ENCODE measurements at regions not wholly inside any gene's neighbourhood (a gene's known extent, or its start where the extent isn't known, plus 50 kb on each side); places are given as distances from the start of the nearest gene placed in this dataset.

DNA sequence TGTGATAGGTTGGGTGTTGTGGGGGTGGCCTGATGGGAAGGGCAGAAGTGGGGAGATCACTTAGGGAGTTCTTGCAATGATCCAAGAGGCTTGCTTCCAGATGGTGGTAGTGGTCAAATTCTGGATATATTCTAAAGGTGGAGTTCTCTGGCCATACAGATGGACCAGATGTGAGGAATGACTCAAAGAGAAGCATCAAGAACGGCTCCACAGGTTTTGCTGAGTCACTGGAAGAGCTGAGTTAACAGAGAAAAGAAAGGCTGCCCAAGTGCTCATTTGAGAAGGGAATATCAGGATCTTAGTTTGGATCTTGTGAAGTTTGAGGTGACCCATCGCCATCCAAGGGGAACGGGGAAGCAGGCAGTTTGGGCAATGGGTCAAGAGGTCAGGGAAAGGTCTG is 192.9 kb upstream of the GALNT2 start:
- TF ChIP-seq CTCF (IDR thresholded peaks at IDR 0.05; ENCODE audit: insufficient read depth, low read length) = no peak
- H3K4me3 ChIP-seq (ENCODE audit: low read depth, low read length) = no peak overlapping the region
- DNase-seq (ENCODE audit: low read depth) = no peak

DNA sequence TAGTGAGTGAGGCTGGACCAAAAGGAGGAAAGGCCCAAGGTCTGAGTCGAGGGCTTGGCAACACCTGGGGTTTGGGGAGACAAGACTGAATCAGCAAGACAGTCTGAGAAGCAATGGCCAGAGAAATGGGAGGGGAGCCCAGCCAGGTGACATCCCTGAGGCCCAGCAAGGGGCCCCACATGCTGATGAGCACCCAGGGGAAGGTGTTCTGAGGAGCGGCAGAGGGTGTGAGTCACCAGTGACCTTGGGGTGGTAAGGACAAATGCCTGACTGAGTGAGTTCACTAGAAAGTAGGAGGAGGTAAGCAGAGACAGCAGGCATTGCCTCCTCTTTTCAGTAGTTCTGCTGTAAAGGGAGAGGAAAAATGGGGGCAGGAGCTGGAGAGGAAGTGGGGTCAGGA is 192.4 kb upstream of the GALNT2 start:
- TF ChIP-seq CTCF (IDR thresholded peaks at IDR 0.05; ENCODE audit: insufficient read depth, low read length) = no peak
- DNase-seq (ENCODE audit: low read depth) = no peak

GRCh38 chr1:229875086-229875485 is 192.0 kb upstream of the GALNT2 start:
- no peak for DNase-seq (ENCODE audit: low read depth)
- TF ChIP-seq CTCF (IDR thresholded peaks at IDR 0.05; ENCODE audit: insufficient read depth, low read length) = no peak

More for the DNA sequence above, 192.4 kb upstream of the GALNT2 start:
- H3K4me3 ChIP-seq (ENCODE audit: low read depth, low read length) = no peak overlapping the region

DNA sequence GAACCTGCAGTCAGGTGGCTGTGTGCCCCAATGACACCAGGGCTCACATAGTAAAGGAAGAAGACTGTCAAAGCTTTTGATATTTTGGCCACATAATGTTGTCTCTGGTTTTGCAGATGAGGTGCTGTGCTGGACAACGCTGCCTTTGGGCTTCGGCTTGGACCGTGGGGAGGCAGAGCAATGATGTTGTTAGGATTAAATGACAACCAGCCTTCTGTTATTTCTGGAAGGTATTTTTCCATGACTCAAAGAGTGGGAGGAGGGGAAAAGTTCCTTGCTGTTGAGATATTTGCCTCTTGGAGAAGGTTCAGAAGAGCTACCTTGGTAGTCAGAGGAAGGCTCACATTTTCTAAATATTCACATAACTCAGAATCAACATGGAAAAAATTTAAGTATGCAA is 187.3 kb upstream of the GALNT2 start:
- no peak for TF ChIP-seq CTCF (IDR thresholded peaks at IDR 0.05; ENCODE audit: insufficient read depth, low read length)
- no peak overlapping the region for H3K4me3 ChIP-seq (ENCODE audit: low read depth, low read length)
- DNase-seq (ENCODE audit: low read depth) = no peak

More at GRCh38 chr1:229875086-229875485, 192.0 kb upstream of the GALNT2 start:
- H3K4me3 ChIP-seq (ENCODE audit: low read depth, low read length) = no peak overlapping the region

DNA sequence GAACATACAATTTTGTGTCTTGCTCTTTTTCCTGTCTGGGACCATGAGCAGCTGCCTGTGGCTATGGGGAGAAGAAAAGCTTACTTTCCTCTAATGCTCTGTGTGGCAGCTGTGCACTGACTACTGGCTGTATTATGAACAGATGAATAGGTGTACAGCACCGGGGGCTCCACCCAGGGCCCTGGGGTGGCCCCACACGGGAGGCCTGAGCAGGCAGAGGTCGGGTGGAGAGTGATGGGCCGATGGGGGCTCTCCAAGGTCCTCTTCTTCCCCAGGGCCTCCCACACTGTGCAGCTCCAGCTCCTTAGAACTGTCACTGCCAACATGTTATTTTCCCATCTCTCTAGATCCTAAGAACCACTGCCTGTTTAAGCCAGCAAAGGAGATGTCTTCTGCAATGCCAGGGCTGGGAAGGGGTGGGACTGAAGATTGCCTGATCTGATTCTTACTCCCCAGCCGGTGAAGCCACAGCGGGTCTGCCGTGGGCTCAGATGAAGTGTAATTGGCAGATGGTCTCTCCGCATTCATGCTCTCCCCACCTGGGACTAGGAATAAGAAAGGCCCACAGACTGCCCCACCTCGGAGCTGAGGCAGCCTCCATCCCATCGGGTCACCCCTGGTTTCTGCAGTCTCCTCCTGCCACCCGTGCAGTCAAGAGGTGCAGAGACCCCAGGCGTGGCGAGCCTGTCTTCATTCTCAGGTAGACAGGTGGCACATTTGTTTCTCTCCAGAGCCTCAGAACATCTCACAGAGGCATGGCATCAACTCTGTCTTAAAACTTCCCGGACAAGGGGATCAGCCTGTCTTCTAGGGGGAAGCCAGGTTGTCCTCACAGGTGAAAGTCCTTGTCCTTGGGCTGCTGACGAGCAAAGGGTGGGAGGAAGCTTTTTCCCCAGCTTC is 186.5 kb upstream of the GALNT2 start:
- DNase-seq (ENCODE audit: low read depth) = no peak
- TF ChIP-seq CTCF (IDR thresholded peaks at IDR 0.05; ENCODE audit: insufficient read depth, low read length) = no peak
- no peak overlapping the region for H3K4me3 ChIP-seq (ENCODE audit: low read depth, low read length)

DNA sequence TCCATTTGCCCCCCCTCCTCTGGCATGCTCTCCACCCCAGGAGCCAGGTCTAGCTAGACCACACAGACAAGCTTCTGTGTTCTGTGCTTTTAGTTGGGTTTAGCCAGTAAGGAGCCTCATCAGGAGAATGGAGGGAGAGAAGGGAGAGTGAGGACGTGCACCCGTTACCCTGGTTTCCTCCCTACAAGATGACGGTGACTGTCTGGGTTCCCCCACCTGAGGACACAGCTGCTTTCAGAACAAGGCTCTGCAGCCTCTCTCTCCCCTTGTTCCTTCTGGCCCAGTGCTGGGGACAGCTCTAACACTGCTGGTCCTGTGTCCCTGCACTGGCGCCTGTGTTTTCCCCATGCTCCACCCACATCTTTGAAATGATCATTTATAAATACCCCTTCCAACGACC is 184.4 kb upstream of the GALNT2 start:
- H3K4me3 ChIP-seq (ENCODE audit: low read depth, low read length) = no peak overlapping the region
- TF ChIP-seq CTCF (IDR thresholded peaks at IDR 0.05; ENCODE audit: insufficient read depth, low read length) = no peak
- no peak for DNase-seq (ENCODE audit: low read depth)
